Right atrium auricular region (tissue), 2 donors: ENCODE measurements at regions not wholly inside any gene's neighbourhood (a gene's known extent, or its start where the extent isn't known, plus 50 kb on each side); places are given as distances from the start of the nearest gene placed in this dataset.

ENCODE experiments used
- DNase-seq: peaks from one replicate; pipeline ENCODE4 v3.0.0-alpha.2; 2019; ENCODE audit warnings: low spot score
- H3K27ac ChIP-seq, 2 donors: fragments of 200-600 bp; sonication (generic); 1 replicate in 1 of 2; 2 replicates in 1 of 2; pipeline ENCODE4 v1.5.1; 2016 to 2019
- H3K27me3 ChIP-seq, 2 donors: fragments of 200-600 bp; sonication (generic); one replicate each; pipeline versions ENCODE4 v1.5.1 to v1.6.0; 2017 to 2019
- H3K36me3 ChIP-seq: fragments of 200-600 bp; sonication (generic); one replicate; pipeline ENCODE4 v1.5.1; 2016
- H3K4me1 ChIP-seq, 2 donors: fragments of 200-600 bp; sonication (generic); one replicate each; pipeline versions ENCODE4 v1.5.1 to v1.6.0; 2017 to 2019
- H3K4me3 ChIP-seq, 2 donors: fragments of 200-600 bp; sonication (generic); 1 replicate in 1 of 2; 2 replicates in 1 of 2; pipeline ENCODE4 v1.5.1; 2017 to 2019; ENCODE audit warnings: mild to moderate bottlenecking in 1 of 2, moderate library complexity in 1 of 2
- H3K9me3 ChIP-seq, 2 donors: fragments of 200-600 bp; sonication (generic); one replicate each; pipeline ENCODE4 v1.5.1; 2019
- TF ChIP-seq, protein P1 (sequence below), 2 donors: fragments of 200-600 bp; sonication (generic); IDR thresholded peaks; one replicate each; pipeline ENCODE4 v1.5.1; 2019; ENCODE audit warnings: antibody characterized with exemption in 2 of 2

DNA sequence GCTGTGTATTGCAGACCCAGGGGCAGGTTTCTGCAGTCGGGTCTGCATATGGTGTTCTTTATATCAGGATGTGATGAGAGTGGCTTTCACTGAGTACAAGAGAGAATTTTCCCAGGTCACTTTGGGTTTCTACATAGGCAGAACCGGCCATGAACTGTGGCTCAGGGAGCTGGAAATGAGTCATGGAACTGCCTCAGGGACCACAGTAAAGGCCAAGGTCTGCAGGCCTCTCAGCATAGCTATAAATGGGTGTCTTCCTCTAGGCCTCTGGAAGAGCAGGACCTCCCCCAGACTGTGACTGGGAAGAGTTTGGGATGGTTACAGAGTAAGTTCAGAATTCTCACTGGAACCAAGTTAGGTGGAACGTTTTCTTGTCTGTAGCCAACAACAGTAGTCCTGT is 51.8 kb upstream of the ZNF681 start:
- TF ChIP-seq, protein P1, sequence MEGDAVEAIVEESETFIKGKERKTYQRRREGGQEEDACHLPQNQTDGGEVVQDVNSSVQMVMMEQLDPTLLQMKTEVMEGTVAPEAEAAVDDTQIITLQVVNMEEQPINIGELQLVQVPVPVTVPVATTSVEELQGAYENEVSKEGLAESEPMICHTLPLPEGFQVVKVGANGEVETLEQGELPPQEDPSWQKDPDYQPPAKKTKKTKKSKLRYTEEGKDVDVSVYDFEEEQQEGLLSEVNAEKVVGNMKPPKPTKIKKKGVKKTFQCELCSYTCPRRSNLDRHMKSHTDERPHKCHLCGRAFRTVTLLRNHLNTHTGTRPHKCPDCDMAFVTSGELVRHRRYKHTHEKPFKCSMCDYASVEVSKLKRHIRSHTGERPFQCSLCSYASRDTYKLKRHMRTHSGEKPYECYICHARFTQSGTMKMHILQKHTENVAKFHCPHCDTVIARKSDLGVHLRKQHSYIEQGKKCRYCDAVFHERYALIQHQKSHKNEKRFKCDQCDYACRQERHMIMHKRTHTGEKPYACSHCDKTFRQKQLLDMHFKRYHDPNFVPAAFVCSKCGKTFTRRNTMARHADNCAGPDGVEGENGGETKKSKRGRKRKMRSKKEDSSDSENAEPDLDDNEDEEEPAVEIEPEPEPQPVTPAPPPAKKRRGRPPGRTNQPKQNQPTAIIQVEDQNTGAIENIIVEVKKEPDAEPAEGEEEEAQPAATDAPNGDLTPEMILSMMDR (IDR thresholded peaks at IDR 0.05), result no peak
- H3K36me3 ChIP-seq, result no peaks in the 10 kb centered on the region

More for the DNA sequence above, 51.8 kb upstream of the ZNF681 start:
- DNase-seq, result no peak
- H3K27ac ChIP-seq, result no peak overlapping the region
- H3K27me3 ChIP-seq, result no peaks in the 10 kb centered on the region
- no peaks in the 10 kb centered on the region for H3K4me1 ChIP-seq
- H3K4me3 ChIP-seq, result no peak overlapping the region
- H3K9me3 ChIP-seq, result no peaks in the 10 kb centered on the region
